Mesendoderm (in vitro differentiated cells): ENCODE measurements at regions not wholly inside any gene's neighbourhood (a gene's known extent, or its start where the extent isn't known, plus 50 kb on each side); places are given as distances from the start of the nearest gene placed in this dataset.

Experiments used
- DNase-seq: peaks from one replicate; pipeline ENCODE4 v3.0.0; 2013
- H2AK5ac ChIP-seq: 2 replicates; pipeline ENCODE4 v1.6.1; 2013; ENCODE audit warnings: low read length, inconsistent platforms
- H2BK120ac ChIP-seq: 2 replicates; pipeline ENCODE4 v1.6.1; 2013; ENCODE audit warnings: low read depth, mild to moderate bottlenecking, low read length, moderate library complexity, mixed read lengths
- H2BK15ac ChIP-seq: replicated peaks from 2 replicates; pipeline ENCODE4 v1.6.1; 2013; ENCODE audit warnings: low read depth, mild to moderate bottlenecking, moderate library complexity
- H2BK5ac ChIP-seq: 2 replicates; pipeline ENCODE4 v1.6.1; 2013; ENCODE audit warnings: low read length, inconsistent platforms
- H3K18ac ChIP-seq: 2 replicates; pipeline ENCODE4 v1.6.1; 2013; ENCODE audit warnings: mild to moderate bottlenecking, low read length, mixed read lengths
- H3K23ac ChIP-seq: one replicate; pipeline ENCODE4 v1.6.1; 2013; ENCODE audit warnings: low read length
- H3K27ac ChIP-seq: 2 replicates; pipeline ENCODE4 v1.5.1; 2013; ENCODE audit warnings: low read depth, mild to moderate bottlenecking, inconsistent platforms, low read length, moderate library complexity
- H3K27me3 ChIP-seq: 2 replicates; pipeline ENCODE4 v1.6.1; 2013; ENCODE audit warnings: low read length, control low read depth, mild to moderate bottlenecking, inconsistent platforms; ENCODE audit not compliant: insufficient read depth, poor library complexity
- H3K36me3 ChIP-seq: 2 replicates; pipeline ENCODE4 v1.6.1; 2013; ENCODE audit warnings: low read length, inconsistent platforms; ENCODE audit not compliant: control insufficient read depth, insufficient read depth
- H3K4ac ChIP-seq: one replicate; pipeline ENCODE4 v1.6.1; 2013; ENCODE audit warnings: low read depth, mild to moderate bottlenecking, low read length, moderate library complexity
- H3K4me1 ChIP-seq: 2 replicates; pipeline ENCODE4 v1.6.1; 2013; ENCODE audit warnings: low read depth, low read length, inconsistent platforms; ENCODE audit not compliant: control insufficient read depth
- H3K4me2 ChIP-seq: 2 replicates; pipeline ENCODE4 v1.6.1; 2013; ENCODE audit warnings: low read length
- H3K4me3 ChIP-seq: 2 replicates; pipeline ENCODE4 v1.5.1; 2013; ENCODE audit warnings: mild to moderate bottlenecking, low read length
- H3K56ac ChIP-seq: one replicate; pipeline ENCODE4 v1.6.1; 2013; ENCODE audit warnings: low read length
- H3K79me1 ChIP-seq: 2 replicates; pipeline ENCODE4 v1.6.1; 2013; ENCODE audit warnings: low read length, inconsistent platforms
- H3K79me2 ChIP-seq: 2 replicates; pipeline ENCODE4 v1.6.1; 2013; ENCODE audit warnings: mild to moderate bottlenecking, low read length; ENCODE audit not compliant: control insufficient read depth, insufficient read depth
- H3K9ac ChIP-seq: 2 replicates; pipeline ENCODE4 v1.6.1; 2013; ENCODE audit warnings: low read length, inconsistent platforms
- H4K5ac ChIP-seq: one replicate; pipeline ENCODE4 v1.6.1; 2013; ENCODE audit warnings: low read length
- H4K8ac ChIP-seq: one replicate; pipeline ENCODE4 v1.6.1; 2013; ENCODE audit warnings: low read depth, mild to moderate bottlenecking, control low read depth, low read length, moderate library complexity
- WGBS: extraction: QIAGEN DNeasy Blood & Tissue Kit; methylation state at CpG from one replicate; pipeline ENCODE4 v1.1.7; 2013; ENCODE audit warnings: low lambda C conversion rate, missing lambda C conversion rate; ENCODE audit not compliant: insufficient coverage; ENCODE audit errors: extremely low coverage; 5-methylcytosine and 5-hydroxymethylcytosine counted together

DNA sequence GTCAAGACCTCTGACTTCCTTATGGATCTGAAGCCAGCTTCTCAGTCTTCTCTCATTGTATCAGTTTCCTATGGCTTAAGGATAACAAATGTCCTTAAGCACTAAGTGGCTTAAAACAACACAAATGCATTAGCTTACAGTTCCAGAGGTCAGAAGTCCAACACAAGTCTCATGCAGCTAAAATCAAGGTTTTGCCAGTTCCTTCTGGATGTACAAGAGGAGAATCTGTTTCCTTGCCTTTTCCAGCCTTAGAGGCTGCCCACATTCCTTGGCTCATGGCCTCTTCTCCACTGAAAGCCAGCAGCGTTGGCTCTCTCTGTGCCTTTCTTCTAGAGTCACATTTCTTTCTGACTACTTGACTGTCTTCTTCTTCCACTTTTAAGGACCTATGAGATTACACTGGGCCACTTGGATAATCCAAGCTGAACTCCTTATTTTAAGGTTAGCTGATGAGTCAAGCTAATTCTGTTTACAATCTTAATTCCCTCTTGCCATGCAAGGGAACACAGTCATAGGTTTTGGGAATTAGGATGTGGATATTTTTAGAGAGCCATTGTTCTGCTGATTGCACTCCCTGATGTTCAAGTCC is 179.0 kb downstream of the BCAS1 start:
- DNase-seq, result no peak
- no CpG with 5 or more reads among the region's 1 CpG for WGBS

DNA sequence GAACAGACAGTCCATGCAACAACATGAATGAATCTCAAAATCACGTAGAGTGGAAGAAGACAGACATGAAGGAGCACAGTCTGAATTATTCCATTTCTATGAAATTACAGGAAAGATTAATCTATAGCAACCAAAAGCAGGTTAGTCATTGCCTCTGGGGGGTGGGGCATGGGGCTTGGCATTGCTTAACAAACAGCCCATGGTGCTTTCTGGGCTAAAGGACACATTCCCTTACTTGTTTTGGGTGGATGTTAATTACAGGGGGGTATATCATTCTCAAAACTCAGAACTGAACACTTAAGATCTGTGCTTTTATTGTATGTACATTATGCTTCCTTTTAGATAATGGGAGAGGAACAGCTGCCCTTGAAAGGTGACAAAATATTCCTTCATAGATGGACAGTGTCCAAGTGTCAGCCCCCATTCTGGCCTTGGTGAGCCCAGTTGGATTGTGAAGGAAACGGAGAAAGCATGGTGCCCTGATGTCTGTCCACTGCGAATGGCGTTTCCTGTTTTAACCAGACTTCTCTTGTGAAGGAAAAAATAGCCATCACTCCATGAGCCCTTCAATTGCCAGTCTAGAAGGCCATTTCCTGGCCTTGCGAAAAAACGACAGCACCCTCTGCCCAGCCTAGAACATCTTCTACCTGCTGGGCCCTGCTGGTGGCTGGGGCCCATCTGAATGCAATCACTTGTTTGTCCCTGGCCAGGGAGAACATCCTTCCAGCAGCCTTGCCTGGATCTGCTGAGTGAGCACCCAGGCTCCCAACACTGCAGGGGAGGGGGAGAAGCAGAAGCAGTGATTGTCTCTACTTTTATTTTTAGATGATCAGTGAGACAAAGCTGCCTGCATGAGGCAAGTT is 179.7 kb downstream of the BCAS1 start:
- H2BK15ac ChIP-seq, result peak overlapping the region; percentile 9
- no peak overlapping the region for H2AK5ac ChIP-seq
- no peak overlapping the region for H3K9ac ChIP-seq
- WGBS, result no CpG with 5 or more reads among the region's 6 CpGs
- DNase-seq, result no peak
- H3K23ac ChIP-seq, result no peak overlapping the region
- no peak overlapping the region for H3K18ac ChIP-seq
- no peaks in the 10 kb centered on the region for H3K27me3 ChIP-seq
- no peaks in the 10 kb centered on the region for H3K79me1 ChIP-seq
- H3K4me1 ChIP-seq, result no peaks in the 10 kb centered on the region
- H4K5ac ChIP-seq, result no peak overlapping the region
- H3K4me2 ChIP-seq, result no peak overlapping the region
- H3K79me2 ChIP-seq, result no peaks in the 10 kb centered on the region
- H3K4ac ChIP-seq, result no peak overlapping the region
- H4K8ac ChIP-seq, result no peak overlapping the region
- H3K36me3 ChIP-seq, result no peaks in the 10 kb centered on the region
- H2BK120ac ChIP-seq, result no peak overlapping the region
- H3K27ac ChIP-seq, result no peak overlapping the region
- peak overlapping the region; percentile 27 for H3K56ac ChIP-seq
- no peak overlapping the region for H3K4me3 ChIP-seq
- H2BK5ac ChIP-seq, result no peak overlapping the region

More for the DNA sequence above, 179.0 kb downstream of the BCAS1 start:
- H3K56ac ChIP-seq, result no peak overlapping the region
- no peak overlapping the region for H3K4ac ChIP-seq
- no peak overlapping the region for H4K5ac ChIP-seq
- H3K79me2 ChIP-seq, result no peaks in the 10 kb centered on the region
- no peak overlapping the region for H3K27ac ChIP-seq
- no peak overlapping the region for H2AK5ac ChIP-seq
- no peak overlapping the region for H3K9ac ChIP-seq
- H3K79me1 ChIP-seq, result no peaks in the 10 kb centered on the region
- no peaks in the 10 kb centered on the region for H3K36me3 ChIP-seq
- H2BK15ac ChIP-seq, result no peak overlapping the region
- no peak overlapping the region for H3K18ac ChIP-seq
- H3K27me3 ChIP-seq, result no peaks in the 10 kb centered on the region
- H2BK120ac ChIP-seq, result no peak overlapping the region
- H4K8ac ChIP-seq, result no peak overlapping the region
- H3K4me2 ChIP-seq, result no peak overlapping the region
- H3K4me3 ChIP-seq, result no peak overlapping the region
- H3K4me1 ChIP-seq, result no peaks in the 10 kb centered on the region
- no peak overlapping the region for H2BK5ac ChIP-seq
- no peak overlapping the region for H3K23ac ChIP-seq

DNA sequence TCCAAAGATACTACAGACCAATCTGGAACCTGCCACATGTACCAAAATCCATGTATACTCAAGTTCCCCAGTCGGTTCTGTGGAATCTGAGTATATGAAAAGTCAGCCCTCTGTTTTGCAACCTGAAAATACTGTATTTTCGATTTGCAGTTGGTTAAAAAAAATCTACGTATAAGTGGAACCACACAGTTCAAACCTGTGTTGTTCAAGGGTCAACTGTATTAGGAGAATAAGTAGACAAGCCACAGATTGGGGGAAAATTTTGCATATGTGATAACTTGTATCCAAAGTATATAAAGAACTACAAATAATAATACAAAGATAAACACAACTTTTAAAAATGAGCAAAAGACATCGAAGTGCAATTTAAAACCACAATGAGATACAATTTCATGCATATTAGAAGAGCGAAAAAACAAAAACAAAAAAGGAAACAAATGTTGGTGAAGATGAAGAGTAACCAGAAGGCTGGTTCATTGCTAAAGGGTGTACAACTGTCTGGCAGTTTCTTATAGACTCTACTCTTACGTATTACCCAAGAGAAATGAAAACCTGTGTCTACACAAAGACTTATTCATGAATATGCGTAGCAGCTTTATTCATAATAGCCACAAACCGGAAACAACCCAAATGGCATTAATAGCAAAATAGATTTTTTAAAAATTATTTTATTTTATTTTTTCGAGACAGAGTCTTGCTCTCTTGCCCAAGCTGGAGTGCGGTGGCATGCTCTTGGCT is 180.8 kb downstream of the BCAS1 start:
- no peak for DNase-seq
- Histone ChIP-seq H2BK15ac (no peak overlapping the region), H3K36me3 (no peaks in the 10 kb centered on the region), H3K27ac (no peak overlapping the region), H4K8ac (no peak overlapping the region), H2BK120ac (no peak overlapping the region), H2AK5ac (no peak overlapping the region), H2BK5ac (no peak overlapping the region), H3K18ac (no peak overlapping the region), H3K4me3 (no peak overlapping the region), H3K4me1 (no peaks in the 10 kb centered on the region), H3K23ac (no peak overlapping the region), H3K4ac (no peak overlapping the region), H3K79me2 (no peaks in the 10 kb centered on the region), H3K79me1 (no peaks in the 10 kb centered on the region), H3K56ac (no peak overlapping the region), H3K27me3 (no peaks in the 10 kb centered on the region), H3K9ac (no peak overlapping the region), H4K5ac (no peak overlapping the region), H3K4me2 (no peak overlapping the region)
- no CpG with 5 or more reads among the region's 10 CpGs for WGBS

DNA sequence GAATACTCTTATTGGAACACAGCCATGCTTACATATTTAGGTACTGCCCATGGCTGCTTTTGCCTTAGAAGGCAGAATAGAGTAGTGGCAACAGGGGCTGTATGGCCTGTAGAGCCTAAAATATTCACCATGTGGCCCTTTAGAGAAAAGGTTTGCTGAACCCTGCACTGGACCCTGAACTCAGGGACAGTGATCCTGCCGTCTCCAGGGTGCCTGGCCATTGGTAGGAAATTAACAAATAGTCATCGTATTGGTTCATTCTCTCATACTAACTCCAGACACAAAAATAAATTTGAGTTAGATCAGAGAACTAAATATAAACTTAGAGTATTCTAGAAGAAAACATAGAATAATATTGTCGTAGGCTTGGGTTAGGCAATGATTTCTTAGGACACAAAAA is 181.4 kb downstream of the BCAS1 start:
- H2AK5ac ChIP-seq, result no peak overlapping the region
- no peak overlapping the region for H3K23ac ChIP-seq
- no peak for DNase-seq
- H3K79me2 ChIP-seq, result no peaks in the 10 kb centered on the region
- no peak overlapping the region for H3K4me2 ChIP-seq
- no peak overlapping the region for H3K56ac ChIP-seq
- no peak overlapping the region for H2BK15ac ChIP-seq
- no peak overlapping the region for H3K9ac ChIP-seq
- no peak overlapping the region for H4K8ac ChIP-seq
- no peaks in the 10 kb centered on the region for H3K36me3 ChIP-seq
- H3K4me3 ChIP-seq, result no peak overlapping the region
- H4K5ac ChIP-seq, result no peak overlapping the region
- no peak overlapping the region for H2BK5ac ChIP-seq
- no peak overlapping the region for H3K18ac ChIP-seq
- no peaks in the 10 kb centered on the region for H3K27me3 ChIP-seq
- no peaks in the 10 kb centered on the region for H3K4me1 ChIP-seq
- H3K4ac ChIP-seq, result no peak overlapping the region
- no peak overlapping the region for H3K27ac ChIP-seq
- H3K79me1 ChIP-seq, result no peaks in the 10 kb centered on the region
- WGBS, result no CpG with 5 or more reads among the region's 3 CpGs
- H2BK120ac ChIP-seq, result no peak overlapping the region

DNA sequence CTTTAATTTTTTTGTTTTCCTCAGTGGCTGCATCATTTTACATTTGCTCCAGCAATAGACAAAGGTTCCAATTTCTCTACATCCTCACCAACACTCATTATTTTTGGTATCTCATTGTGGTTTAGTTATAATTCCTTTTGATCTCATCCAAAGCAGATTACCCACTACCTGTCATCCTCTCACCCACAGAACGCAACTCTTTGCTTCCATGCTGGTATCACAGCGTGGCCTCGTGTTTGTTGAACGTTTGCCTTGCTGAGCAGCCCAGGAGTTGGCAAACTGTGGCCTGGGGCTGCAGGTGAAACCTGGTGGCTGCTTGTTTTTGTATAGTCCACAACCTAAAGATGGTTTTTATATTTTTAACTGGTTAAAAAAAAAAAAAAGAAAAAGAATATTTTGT is 181.9 kb downstream of the BCAS1 start:
- H3K4me3 ChIP-seq, result no peak overlapping the region
- no peak overlapping the region for H2BK120ac ChIP-seq
- H3K56ac ChIP-seq, result no peak overlapping the region
- no peak overlapping the region for H2BK5ac ChIP-seq
- no peaks in the 10 kb centered on the region for H3K27me3 ChIP-seq
- H3K4ac ChIP-seq, result no peak overlapping the region
- H3K4me2 ChIP-seq, result no peak overlapping the region
- H3K79me2 ChIP-seq, result no peaks in the 10 kb centered on the region
- no peaks in the 10 kb centered on the region for H3K4me1 ChIP-seq
- H2BK15ac ChIP-seq, result no peak overlapping the region
- H3K36me3 ChIP-seq, result no peaks in the 10 kb centered on the region
- no peak for DNase-seq
- H4K8ac ChIP-seq, result no peak overlapping the region
- H3K79me1 ChIP-seq, result no peaks in the 10 kb centered on the region
- no peak overlapping the region for H2AK5ac ChIP-seq
- no peak overlapping the region for H3K27ac ChIP-seq
- WGBS, result no CpG with 5 or more reads among the region's 4 CpGs
- H4K5ac ChIP-seq, result no peak overlapping the region
- H3K9ac ChIP-seq, result no peak overlapping the region
- H3K23ac ChIP-seq, result no peak overlapping the region
- no peak overlapping the region for H3K18ac ChIP-seq
